Muscle of leg (tissue), 3 donors: ENCODE measurements at regions not wholly inside any gene's neighbourhood (a gene's known extent, or its start where the extent isn't known, plus 50 kb on each side); places are given as distances from the start of the nearest gene placed in this dataset.

ENCODE experiments used
- DNase-seq: peaks from one replicate; pipeline ENCODE4 v3.0.0; 2013
- H3K27ac ChIP-seq: one replicate; pipeline ENCODE4 v1.5.1; 2013; ENCODE audit warnings: mild to moderate bottlenecking, low read length, control low read depth
- H3K27me3 ChIP-seq: one replicate; pipeline ENCODE4 v1.6.1; 2013; ENCODE audit warnings: low read length; ENCODE audit not compliant: control insufficient read depth, insufficient read depth
- H3K36me3 ChIP-seq: one replicate; pipeline ENCODE4 v1.6.1; 2013; ENCODE audit warnings: low read length; ENCODE audit not compliant: control insufficient read depth, insufficient read depth
- H3K4me1 ChIP-seq: one replicate; pipeline ENCODE4 v1.6.1; 2013; ENCODE audit warnings: low read length; ENCODE audit not compliant: control insufficient read depth, insufficient read depth
- H3K4me3 ChIP-seq: one replicate; pipeline ENCODE4 v1.5.1; 2013; ENCODE audit warnings: low read length, control low read depth
- H3K9me3 ChIP-seq: replicated peaks from 2 replicates; pipeline ENCODE4 v1.6.1; 2013; ENCODE audit warnings: low read depth, low read length; ENCODE audit not compliant: control insufficient read depth
- WGBS: methylation state at CpG from one replicate; pipeline ENCODE4 v1.1.5; 2013; ENCODE audit warnings: missing lambda C conversion rate; ENCODE audit not compliant: insufficient coverage; 5-methylcytosine and 5-hydroxymethylcytosine counted together

- no peaks in the 10 kb centered on the region for H3K36me3 ChIP-seq
- no peak overlapping the region for H3K4me3 ChIP-seq
- H3K27ac ChIP-seq: no peak overlapping the region
- no peaks in the 10 kb centered on the region for H3K4me1 ChIP-seq
- no peaks in the 10 kb centered on the region for H3K9me3 ChIP-seq
- no peak for DNase-seq
- no CpG with 5 or more reads among the region's 4 CpGs for WGBS
- no peaks in the 10 kb centered on the region for H3K27me3 ChIP-seq
Observed at GRCh38 chr14:99024926-99025325, 247.1 kb downstream of the BCL11B start.

DNA sequence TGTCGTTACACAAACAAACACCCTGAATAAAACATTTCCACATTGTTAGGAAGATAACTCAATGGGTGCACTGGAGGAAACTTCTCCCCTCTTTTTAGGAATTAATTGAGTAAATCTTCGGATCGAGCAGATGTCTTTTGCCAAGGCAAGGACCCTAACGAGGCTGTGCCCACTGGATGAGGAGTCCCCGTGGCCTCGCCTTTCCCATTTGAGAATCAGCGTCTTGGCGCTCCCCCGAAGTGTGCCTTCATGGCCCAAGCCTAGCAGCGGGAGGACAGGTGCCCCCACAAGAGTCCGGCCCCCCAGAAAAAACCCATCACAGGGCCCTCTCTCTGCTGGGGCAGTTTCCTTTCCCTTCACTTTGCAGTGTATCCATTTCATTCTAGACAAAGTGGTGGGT, 246.6 kb downstream of the BCL11B start:
- Histone ChIP-seq H3K9me3 (no peaks in the 10 kb centered on the region), H3K27ac (no peak overlapping the region), H3K4me1 (no peaks in the 10 kb centered on the region), H3K27me3 (no peaks in the 10 kb centered on the region), H3K36me3 (no peaks in the 10 kb centered on the region), H3K4me3 (no peak overlapping the region)
- DNase-seq: no peak
- 95% methylated on average over 6 of the region's 11 CpGs for WGBS

DNA sequence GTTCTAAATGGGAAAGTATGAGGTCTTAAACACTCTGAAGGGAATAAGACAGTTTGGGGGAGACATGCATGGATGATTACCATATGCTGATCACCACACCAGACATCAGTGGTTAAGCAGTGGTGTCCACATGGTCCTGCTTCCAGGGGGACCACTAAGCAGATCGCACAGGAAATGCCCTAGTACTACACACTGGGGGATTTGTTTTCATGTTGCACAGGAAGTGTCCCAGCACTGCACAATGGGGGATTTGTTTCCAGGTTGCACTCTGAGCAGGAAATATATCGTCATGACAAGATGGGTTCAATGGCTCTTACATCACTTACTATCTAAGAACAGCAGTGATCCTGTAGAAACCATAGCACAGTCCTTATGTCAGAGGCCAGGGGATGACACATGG, 245.5 kb downstream of the BCL11B start:
- no peaks in the 10 kb centered on the region for H3K4me1 ChIP-seq
- no peaks in the 10 kb centered on the region for H3K9me3 ChIP-seq
- H3K4me3 ChIP-seq: no peak overlapping the region
- no peaks in the 10 kb centered on the region for H3K36me3 ChIP-seq
- DNase-seq: no peak
- no peak overlapping the region for H3K27ac ChIP-seq
- WGBS: no CpG with 5 or more reads among the region's 2 CpGs
- no peaks in the 10 kb centered on the region for H3K27me3 ChIP-seq

GRCh38 chr14:99028041-99028440, 244.0 kb downstream of the BCL11B start:
- WGBS: 83% methylated on average over 1 of the region's 6 CpGs
- H3K4me1 ChIP-seq: no peaks in the 10 kb centered on the region
- no peak for DNase-seq
- no peaks in the 10 kb centered on the region for H3K9me3 ChIP-seq
- H3K4me3 ChIP-seq: no peak overlapping the region
- no peak overlapping the region for H3K27ac ChIP-seq
- H3K36me3 ChIP-seq: no peaks in the 10 kb centered on the region
- no peaks in the 10 kb centered on the region for H3K27me3 ChIP-seq

- H3K9me3 ChIP-seq: no peaks in the 10 kb centered on the region
- H3K36me3 ChIP-seq: no peaks in the 10 kb centered on the region
- H3K27ac ChIP-seq: no peak overlapping the region
- H3K4me3 ChIP-seq: no peak overlapping the region
- no peak for DNase-seq
- no peaks in the 10 kb centered on the region for H3K27me3 ChIP-seq
- H3K4me1 ChIP-seq: no peaks in the 10 kb centered on the region
- WGBS: 83% methylated on average over 4 of the region's 5 CpGs
Observed at GRCh38 chr14:99028521-99028920, 243.5 kb downstream of the BCL11B start.

GRCh38 chr14:99029145-99029915, 242.7 kb downstream of the BCL11B start:
- 58% methylated on average over 7 of the region's 14 CpGs for WGBS
- H3K9me3 ChIP-seq: no peaks in the 10 kb centered on the region
- no peaks in the 10 kb centered on the region for H3K4me1 ChIP-seq
- no peaks in the 10 kb centered on the region for H3K27me3 ChIP-seq
- no peaks in the 10 kb centered on the region for H3K36me3 ChIP-seq
- no peak overlapping the region for H3K27ac ChIP-seq
- no peak for DNase-seq
- H3K4me3 ChIP-seq: no peak overlapping the region

DNA sequence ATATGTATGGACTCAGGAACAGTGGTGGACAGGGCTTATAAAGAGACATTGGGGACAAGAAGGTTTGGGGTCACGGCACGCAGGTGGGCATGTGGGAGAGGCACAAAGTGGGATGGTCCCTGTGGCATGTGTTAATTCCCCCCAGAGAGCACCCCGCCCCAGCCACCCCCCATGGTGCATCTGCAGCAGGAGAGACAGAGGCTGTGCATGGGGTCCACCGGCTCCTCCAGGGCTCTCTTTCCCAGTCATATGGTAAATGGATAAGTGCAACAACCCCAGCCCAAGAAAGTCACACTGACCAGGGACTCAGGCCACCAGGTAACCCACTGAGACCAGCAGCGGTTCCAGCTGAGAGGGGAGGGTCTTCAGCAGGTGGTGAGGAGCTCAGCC, 242.1 kb downstream of the BCL11B start:
- no peak overlapping the region for H3K4me3 ChIP-seq
- no peak for DNase-seq
- H3K27me3 ChIP-seq: peaks cover 2% of the 10 kb centered on the region
- 80% methylated on average over 3 of the region's 5 CpGs for WGBS
- no peak overlapping the region for H3K27ac ChIP-seq
- peaks cover 2% of the 10 kb centered on the region for H3K4me1 ChIP-seq
- no peaks in the 10 kb centered on the region for H3K36me3 ChIP-seq
- no peaks in the 10 kb centered on the region for H3K9me3 ChIP-seq

DNA sequence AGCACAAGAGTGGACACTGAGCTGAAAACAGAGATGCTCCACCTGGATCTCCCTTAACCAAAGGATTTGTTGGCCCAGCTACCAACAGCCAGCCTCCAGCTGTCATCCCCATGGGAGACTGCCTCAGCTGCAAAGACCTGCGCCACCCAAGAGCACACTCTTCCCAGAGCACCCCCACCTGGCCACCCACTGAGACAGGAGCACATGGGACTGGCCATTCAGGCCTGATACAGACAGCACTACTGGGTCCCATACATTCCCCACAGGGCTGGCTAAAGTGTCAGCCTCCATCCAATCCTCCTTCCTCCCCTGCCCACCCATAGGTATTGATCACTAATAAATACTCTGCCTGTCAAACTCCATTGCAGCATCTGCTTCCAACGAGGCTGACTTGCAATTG, 241.5 kb downstream of the BCL11B start:
- Histone ChIP-seq H3K27me3 (peaks cover 4% of the 10 kb centered on the region), H3K9me3 (no peaks in the 10 kb centered on the region), H3K27ac (no peak overlapping the region), H3K36me3 (no peaks in the 10 kb centered on the region), H3K4me1 (peaks cover 7% of the 10 kb centered on the region), H3K4me3 (no peak overlapping the region)
- DNase-seq: no peak
- 51% methylated on average over 2 of the region's 2 CpGs for WGBS

- Histone ChIP-seq H3K27me3 (peaks cover 4% of the 10 kb centered on the region), H3K4me1 (peaks cover 20% of the 10 kb centered on the region)
- WGBS: 40% methylated on average over 2 of the region's 8 CpGs
Observed at GRCh38 chr14:99032759-99033158, 239.2 kb downstream of the BCL11B start.

DNA sequence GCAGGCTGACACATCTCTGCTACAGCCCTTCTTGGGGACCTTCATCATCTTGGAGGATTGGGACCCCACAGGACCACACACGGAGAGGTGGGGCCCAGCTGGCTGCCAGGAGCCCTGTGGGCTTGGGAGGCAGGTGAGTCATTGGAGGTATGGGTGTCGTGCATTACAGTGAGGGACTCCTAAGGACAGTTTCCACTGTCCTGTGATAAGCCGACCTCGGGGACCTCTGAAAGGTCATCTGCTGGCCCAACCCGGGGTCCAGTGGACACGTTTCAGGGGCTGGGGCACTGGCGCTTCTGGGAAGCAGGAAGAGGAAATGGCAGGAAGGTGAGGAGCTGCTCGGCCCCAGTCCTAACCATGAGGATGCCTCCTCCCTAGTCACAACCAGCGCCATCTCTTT, 238.0 kb downstream of the BCL11B start:
- Histone ChIP-seq H3K27me3 (peaks cover 6% of the 10 kb centered on the region), H3K27ac (no peak overlapping the region), H3K9me3 (no peaks in the 10 kb centered on the region), H3K36me3 (no peaks in the 10 kb centered on the region), H3K4me3 (no peak overlapping the region), H3K4me1 (peaks cover 20% of the 10 kb centered on the region)
- DNase-seq: no peak
- WGBS: 67% methylated on average over 4 of the region's 9 CpGs

More at GRCh38 chr14:99032759-99033158, 239.2 kb downstream of the BCL11B start:
- H3K27ac ChIP-seq: no peak overlapping the region
- DNase-seq: no peak
- no peak overlapping the region for H3K4me3 ChIP-seq
- H3K36me3 ChIP-seq: no peaks in the 10 kb centered on the region
- H3K9me3 ChIP-seq: no peaks in the 10 kb centered on the region

- Histone ChIP-seq H3K27ac (no peak overlapping the region), H3K4me3 (no peak overlapping the region)
Observed at GRCh38 chr14:99034711-99035171, 237.3 kb downstream of the BCL11B start.

More at GRCh38 chr14:99034711-99035171, 237.3 kb downstream of the BCL11B start:
- peaks cover 20% of the 10 kb centered on the region for H3K4me1 ChIP-seq
- no peaks in the 10 kb centered on the region for H3K36me3 ChIP-seq
- WGBS: 71% methylated on average over 8 of the region's 16 CpGs
- peak; percentile 21 for DNase-seq
- H3K9me3 ChIP-seq: no peaks in the 10 kb centered on the region
- H3K27me3 ChIP-seq: peaks cover 6% of the 10 kb centered on the region
